Keratinocyte (primary cell): ENCODE measurements at regions not wholly inside any gene's neighbourhood (a gene's known extent, or its start where the extent isn't known, plus 50 kb on each side); places are given as distances from the start of the nearest gene placed in this dataset.

Experiments
- DNase-seq: peaks from one replicate; pipeline ENCODE4 v3.0.0-alpha.2; 2011; ENCODE audit warnings: low read depth, missing footprints, low spot score
- FAIRE-seq: peaks from 2 replicates; lab custom pipeline; 2011; peaks lifted over from hg19 to GRCh38; lab: Jason Lieb, UNC
- H2AFZ ChIP-seq: 2 replicates; pipeline ENCODE4 v1.6.0; 2012; ENCODE audit warnings: low read length, control low read depth, inconsistent platforms; ENCODE audit not compliant: control insufficient read depth
- H3K27ac ChIP-seq: 2 replicates; pipeline ENCODE4 v1.5.1; 2011; ENCODE audit warnings: low read length; ENCODE audit not compliant: control insufficient read depth, insufficient read depth
- H3K27me3 ChIP-seq: 3 replicates; pipeline ENCODE4 v1.6.0; 2011; ENCODE audit warnings: low read length; ENCODE audit not compliant: control insufficient read depth, insufficient read depth; ENCODE audit errors: extremely low read depth
- H3K36me3 ChIP-seq, 2 experiments: 2 replicates in 1 of 2; 3 replicates in 1 of 2; pipeline ENCODE4 v1.5.1; 2011; ENCODE audit warnings: low read length in 2 of 2, mild to moderate bottlenecking in 1 of 2; ENCODE audit not compliant: control insufficient read depth in 2 of 2, insufficient read depth in 2 of 2; ENCODE audit errors: extremely low read depth in 1 of 2
- H3K4me1 ChIP-seq: 3 replicates; pipeline ENCODE4 v1.5.1; 2011; ENCODE audit warnings: low read length; ENCODE audit not compliant: control insufficient read depth, insufficient read depth; ENCODE audit errors: extremely low read depth
- H3K4me2 ChIP-seq: 3 replicates; pipeline ENCODE4 v1.6.0; 2011; ENCODE audit warnings: low read depth, low read length; ENCODE audit not compliant: control insufficient read depth, insufficient read depth; ENCODE audit errors: extremely low read depth
- H3K4me3 ChIP-seq, 3 experiments: fragments of 200-600 bp in 1 of 3; sonication (generic) in 1 of 3; 2 replicates in 2 of 3; 3 replicates in 1 of 3; pipeline ENCODE4 v1.5.1; 2011 to 2016; ENCODE audit warnings: low read length in 3 of 3, mild to moderate bottlenecking in 3 of 3, control low read depth in 2 of 3, inconsistent platforms in 1 of 3, low read depth in 1 of 3, mixed read lengths in 1 of 3, mixed run types in 1 of 3, moderate library complexity in 1 of 3; ENCODE audit not compliant: control insufficient read depth in 2 of 3, insufficient read depth in 2 of 3; ENCODE audit errors: extremely low read depth in 1 of 3
- H3K79me2 ChIP-seq: 2 replicates; pipeline ENCODE4 v1.6.0; 2012; ENCODE audit warnings: low read length; ENCODE audit not compliant: control insufficient read depth, insufficient read depth
- H3K9ac ChIP-seq: 3 replicates; pipeline ENCODE4 v1.6.0; 2011; ENCODE audit warnings: low read length; ENCODE audit not compliant: control insufficient read depth, insufficient read depth; ENCODE audit errors: extremely low read depth
- H3K9me1 ChIP-seq: 3 replicates; pipeline ENCODE4 v1.6.0; 2011; ENCODE audit warnings: low read length; ENCODE audit not compliant: control insufficient read depth, insufficient read depth; ENCODE audit errors: extremely low read depth
- H3K9me3 ChIP-seq: 2 replicates; pipeline ENCODE4 v1.5.1; 2012; ENCODE audit warnings: low read depth, low read length; ENCODE audit not compliant: control insufficient read depth
- H4K20me1 ChIP-seq: 3 replicates; pipeline ENCODE4 v1.6.0; 2011; ENCODE audit warnings: low read length; ENCODE audit not compliant: control insufficient read depth, insufficient read depth; ENCODE audit errors: extremely low read depth
- CTCF ChIP-seq, 3 experiments: IDR thresholded peaks in 1 of 3; conservative IDR thresholded peaks in 1 of 3; optimal IDR thresholded peaks in 1 of 3; 2 replicates in 2 of 3; 3 replicates in 1 of 3; pipeline versions ENCODE3 to v1.5.1; 2011; ENCODE audit warnings: low read length in 3 of 3, mild to moderate bottlenecking in 3 of 3, moderate library complexity in 2 of 3, control low read depth in 1 of 3, inconsistent platforms in 1 of 3; ENCODE audit not compliant: insufficient read depth in 2 of 3; ENCODE audit errors: extremely low read depth in 1 of 3
- EZH2 ChIP-seq: IDR thresholded peaks from one replicate; pipeline ENCODE4 v1.6.1; 2012; ENCODE audit warnings: inconsistent platforms, mild to moderate bottlenecking, low read length, moderate library complexity
- dilution Hi-C: fragments of 300-500 bp; cut with MboI; formaldehyde crosslinking; loops from one replicate; pipeline ENCODE4 v1.7.0; 2020; ENCODE audit warnings: low sequenced_read_pairs; ENCODE audit not compliant: extremely low pct_ligation_motif_present

- DNase-seq (no peak), FAIRE-seq (no peak)
- no peak overlapping the region for H3K27ac ChIP-seq
- dilution Hi-C loops: no loop called here
- no peak for TF ChIP-seq EZH2
- no peak for TF ChIP-seq CTCF (optimal IDR thresholded peaks at IDR 0.05 in 1 of 3, IDR thresholded peaks at IDR 0.05 in 1 of 3, conservative IDR thresholded peaks at IDR 0.05 in 1 of 3; ENCODE audit: extremely low read depth in 1 of 3, insufficient read depth in 2 of 3, low read length in 3 of 3)
- H3K9me1 ChIP-seq: no peaks in the 10 kb centered on the region
- no peak overlapping the region for H3K4me2 ChIP-seq
- H4K20me1 ChIP-seq: no peaks in the 10 kb centered on the region
- H3K4me1 ChIP-seq: no peaks in the 10 kb centered on the region
- peaks cover 14% of the 10 kb centered on the region for H3K27me3 ChIP-seq
- H3K9me3 ChIP-seq: no peaks in the 10 kb centered on the region
- H2AFZ ChIP-seq: no peak overlapping the region
- no peak overlapping the region for H3K4me3 ChIP-seq
- H3K9ac ChIP-seq: no peak overlapping the region
- H3K79me2 ChIP-seq: no peaks in the 10 kb centered on the region
- no peaks in the 10 kb centered on the region for H3K36me3 ChIP-seq
Measured at GRCh38 chr9:38280251-38280800, 112.2 kb upstream of the ALDH1B1 start.

- no peak for DNase-seq
- dilution Hi-C loops: no loop called here
- Histone ChIP-seq H3K9me3 (no peaks in the 10 kb centered on the region), H3K27me3 (peaks cover 14% of the 10 kb centered on the region), H3K36me3 (no peaks in the 10 kb centered on the region), H3K9ac (no peak overlapping the region), H3K4me2 (no peak overlapping the region), H4K20me1 (no peaks in the 10 kb centered on the region), H3K4me3 (no peak overlapping the region), H3K9me1 (no peaks in the 10 kb centered on the region), H3K27ac (no peak overlapping the region), H3K4me1 (no peaks in the 10 kb centered on the region), H3K79me2 (no peaks in the 10 kb centered on the region), H2AFZ (no peak overlapping the region)
- no peak for TF ChIP-seq EZH2
- TF ChIP-seq CTCF (optimal IDR thresholded peaks at IDR 0.05 in 1 of 3, IDR thresholded peaks at IDR 0.05 in 1 of 3, conservative IDR thresholded peaks at IDR 0.05 in 1 of 3; ENCODE audit: extremely low read depth in 1 of 3, insufficient read depth in 2 of 3, low read length in 3 of 3): no peak
- no peak for FAIRE-seq
Measured at GRCh38 chr9:38278931-38279679, 113.4 kb upstream of the ALDH1B1 start.
